ENCODE measurements at regions not wholly inside any gene's neighbourhood (a gene's known extent, or its start where the extent isn't known, plus 50 kb on each side); places are given as distances from the start of the nearest gene placed in this dataset.

- no peak for TF ChIP-seq CTCF (IDR thresholded peaks at IDR 0.05; ENCODE audit: low read depth, low read length)
- Histone ChIP-seq H3K36me3 (no peaks in the 10 kb centered on the region), H3K4me3 (ENCODE audit: low read depth, low read length) (no peak overlapping the region), H3K9me3 (ENCODE audit: severe bottlenecking) (no peaks in the 10 kb centered on the region), H3K27ac (no peak overlapping the region), H3K27me3 (ENCODE audit: insufficient read depth, low read depth, severe bottlenecking) (no peaks in the 10 kb centered on the region)
- no peak for DNase-seq
Observed at GRCh38 chr13:63671296-63671695, 2255.6 kb upstream of the PCDH20 start.

- Histone ChIP-seq H3K27me3 (ENCODE audit: insufficient read depth, low read depth, severe bottlenecking) (no peaks in the 10 kb centered on the region), H3K36me3 (no peaks in the 10 kb centered on the region), H3K4me3 (ENCODE audit: low read depth, low read length) (no peak overlapping the region), H3K9me3 (ENCODE audit: severe bottlenecking) (no peaks in the 10 kb centered on the region), H3K27ac (no peak overlapping the region)
- DNase-seq = no peak
- TF ChIP-seq CTCF (IDR thresholded peaks at IDR 0.05; ENCODE audit: low read depth, low read length) = no peak
Observed at GRCh38 chr13:63651394-63651793, 2235.7 kb upstream of the PCDH20 start.

- no peak overlapping the region for H3K4me3 ChIP-seq (ENCODE audit: low read depth, low read length)
- H3K27me3 ChIP-seq (ENCODE audit: insufficient read depth, low read depth, severe bottlenecking) = no peaks in the 10 kb centered on the region
- H3K9me3 ChIP-seq (ENCODE audit: severe bottlenecking) = no peaks in the 10 kb centered on the region
- no peaks in the 10 kb centered on the region for H3K36me3 ChIP-seq
- no peak for DNase-seq
- H3K27ac ChIP-seq = no peak overlapping the region
- TF ChIP-seq CTCF (IDR thresholded peaks at IDR 0.05; ENCODE audit: low read depth, low read length) = no peak
Observed at GRCh38 chr13:63643543-63643942, 2227.9 kb upstream of the PCDH20 start.

- Histone ChIP-seq H3K9me3 (ENCODE audit: severe bottlenecking) (no peaks in the 10 kb centered on the region), H3K4me3 (ENCODE audit: low read depth, low read length) (no peak overlapping the region), H3K27ac (no peak overlapping the region), H3K36me3 (no peaks in the 10 kb centered on the region), H3K27me3 (ENCODE audit: insufficient read depth, low read depth, severe bottlenecking) (no peaks in the 10 kb centered on the region)
- no peak for DNase-seq
- no peak for TF ChIP-seq CTCF (IDR thresholded peaks at IDR 0.05; ENCODE audit: low read depth, low read length)
Observed at GRCh38 chr13:63636316-63636993, 2220.8 kb upstream of the PCDH20 start.

GRCh38 chr13:63632321-63632720 lies 2216.7 kb upstream of the PCDH20 start:
- DNase-seq = no peak
- H3K9me3 ChIP-seq (ENCODE audit: severe bottlenecking) = no peaks in the 10 kb centered on the region
- no peak overlapping the region for H3K4me3 ChIP-seq (ENCODE audit: low read depth, low read length)
- no peak for TF ChIP-seq CTCF (IDR thresholded peaks at IDR 0.05; ENCODE audit: low read depth, low read length)
- no peak overlapping the region for H3K27ac ChIP-seq
- H3K36me3 ChIP-seq = no peaks in the 10 kb centered on the region
- no peaks in the 10 kb centered on the region for H3K27me3 ChIP-seq (ENCODE audit: insufficient read depth, low read depth, severe bottlenecking)

- no peaks in the 10 kb centered on the region for H3K36me3 ChIP-seq
- no peak for DNase-seq
- no peak overlapping the region for H3K27ac ChIP-seq
- no peaks in the 10 kb centered on the region for H3K9me3 ChIP-seq (ENCODE audit: severe bottlenecking)
- TF ChIP-seq CTCF (IDR thresholded peaks at IDR 0.05; ENCODE audit: low read depth, low read length) = no peak
- no peaks in the 10 kb centered on the region for H3K27me3 ChIP-seq (ENCODE audit: insufficient read depth, low read depth, severe bottlenecking)
- no peak overlapping the region for H3K4me3 ChIP-seq (ENCODE audit: low read depth, low read length)
Observed at GRCh38 chr13:63631006-63631405, 2215.4 kb upstream of the PCDH20 start.
